M059J (cell line): ENCODE measurements at regions not wholly inside any gene's neighbourhood (a gene's known extent, or its start where the extent isn't known, plus 50 kb on each side); places are given as distances from the start of the nearest gene placed in this dataset.
"Not testable (repeated sequence)": the region's sequence is repeated elsewhere in the genome, so short reads cannot be mapped to it uniquely, and the experiment has no call there.

ENCODE experiments used
- DNase-seq: peaks from one replicate; pipeline ENCODE4 v3.0.0-alpha.2; 2012; ENCODE audit warnings: low read depth

DNA sequence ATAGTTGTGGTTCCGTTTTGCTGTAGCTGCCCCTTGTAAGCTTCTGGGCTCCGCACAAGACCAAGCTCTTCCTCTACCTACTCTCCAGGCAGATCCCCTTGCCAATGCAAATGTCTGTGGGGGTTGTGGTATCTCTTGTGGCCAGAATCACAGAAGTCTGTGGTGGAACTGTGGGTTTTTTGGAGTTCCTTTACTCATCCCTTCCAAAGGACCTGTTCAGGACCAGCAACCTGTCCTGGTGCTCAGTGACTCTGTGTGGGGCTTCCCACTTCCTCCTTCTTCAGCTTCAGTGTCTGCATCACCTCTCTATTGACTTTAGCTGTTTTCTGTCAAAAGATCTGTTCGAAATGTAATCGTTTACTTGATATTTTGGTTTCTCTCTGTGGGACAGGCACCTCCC, 441.3 kb upstream of the ADAMTSL1 start:
- no peak for DNase-seq

DNA sequence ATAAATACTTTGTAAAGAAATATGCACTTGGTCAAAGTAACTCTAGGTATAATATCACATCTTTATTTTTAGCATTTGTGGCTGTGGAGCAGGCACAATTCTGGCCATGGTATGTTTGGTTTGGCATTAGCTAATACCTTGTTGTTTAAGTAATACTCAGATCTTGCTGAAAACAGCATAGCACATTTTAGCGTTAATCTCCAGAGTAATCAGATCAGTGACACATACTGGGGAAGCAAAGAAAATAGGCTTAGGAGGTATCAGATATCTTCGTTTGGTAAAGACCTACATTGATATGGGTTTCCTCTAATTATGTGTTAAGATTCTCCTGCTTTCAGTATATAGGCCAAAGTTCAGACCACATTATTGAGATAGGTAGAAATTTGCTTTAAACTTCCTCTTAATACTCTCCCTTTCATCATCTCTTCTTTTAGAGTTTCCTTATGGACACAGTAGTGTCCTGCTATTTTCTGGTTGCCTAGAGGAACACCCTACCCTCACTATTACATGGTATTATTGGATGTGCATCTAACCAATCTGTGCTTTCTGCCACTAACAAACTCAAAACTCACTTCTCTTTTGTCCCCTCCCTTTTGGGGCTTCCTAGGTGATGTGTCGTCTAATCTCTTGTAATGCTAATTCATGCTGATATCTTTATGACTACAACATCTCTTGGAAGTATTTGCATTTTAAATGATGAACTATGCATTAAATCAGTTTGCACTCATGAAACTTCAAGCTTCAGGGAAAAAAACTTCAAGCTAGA, 437.3 kb upstream of the ADAMTSL1 start:
- DNase-seq: no peak

DNA sequence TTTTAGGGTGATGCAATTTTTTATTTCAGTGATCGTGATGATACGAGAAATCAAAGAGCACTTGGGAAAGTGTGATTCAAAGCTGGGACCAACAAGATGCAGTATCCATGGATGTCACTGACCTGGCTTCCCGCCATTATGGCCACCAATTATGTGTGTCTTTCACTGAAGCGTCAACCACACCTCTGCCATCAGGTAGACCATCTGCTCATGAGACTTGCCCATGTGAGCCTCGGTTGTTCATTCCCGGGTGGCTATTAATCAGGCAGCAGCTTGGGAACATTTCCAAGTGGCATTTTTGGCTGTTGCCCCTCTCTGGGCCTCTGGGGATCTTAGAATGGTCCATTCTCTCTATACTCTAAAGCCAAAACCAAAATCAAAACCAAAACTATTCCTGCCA, 436.0 kb upstream of the ADAMTSL1 start:
- DNase-seq: no peak

DNA sequence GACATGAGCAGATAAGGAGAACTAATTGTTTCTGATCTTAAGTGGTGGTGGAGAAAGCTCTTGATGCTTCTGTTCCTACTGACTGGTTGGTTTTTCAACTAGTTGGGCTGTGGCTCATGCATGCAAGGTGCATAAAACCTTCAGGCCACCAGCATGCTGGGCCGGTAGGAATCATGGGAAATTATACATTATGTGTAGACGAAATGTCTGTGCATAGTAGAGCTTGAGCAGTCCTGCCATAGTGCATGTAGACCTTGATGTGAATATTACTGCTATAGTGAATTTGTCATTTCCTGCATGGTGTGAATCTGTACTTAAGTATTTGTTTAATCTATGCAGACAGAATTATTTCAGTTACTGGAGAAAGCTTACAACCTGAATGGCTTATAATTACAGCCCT, 433.6 kb upstream of the ADAMTSL1 start:
- no peak for DNase-seq

DNA sequence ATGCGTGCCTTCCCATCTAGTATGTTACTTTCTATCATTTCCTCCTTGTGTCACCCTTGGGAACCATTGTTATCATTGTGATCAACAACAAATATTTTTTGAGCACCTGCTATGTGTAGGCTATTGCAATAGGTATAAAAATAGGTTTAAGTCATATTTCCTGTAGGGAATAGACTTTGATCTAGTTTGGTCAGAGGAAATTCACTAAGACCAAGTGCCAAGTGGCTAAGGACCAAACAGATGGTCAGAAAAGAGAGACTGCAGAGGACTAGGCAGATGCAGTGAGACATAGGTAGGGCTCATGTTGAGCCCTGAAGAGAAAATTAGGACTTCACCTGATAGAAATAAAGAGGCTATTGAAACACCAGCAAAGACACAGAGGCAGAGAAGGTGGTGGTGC, 430.0 kb upstream of the ADAMTSL1 start:
- DNase-seq: no peak

DNA sequence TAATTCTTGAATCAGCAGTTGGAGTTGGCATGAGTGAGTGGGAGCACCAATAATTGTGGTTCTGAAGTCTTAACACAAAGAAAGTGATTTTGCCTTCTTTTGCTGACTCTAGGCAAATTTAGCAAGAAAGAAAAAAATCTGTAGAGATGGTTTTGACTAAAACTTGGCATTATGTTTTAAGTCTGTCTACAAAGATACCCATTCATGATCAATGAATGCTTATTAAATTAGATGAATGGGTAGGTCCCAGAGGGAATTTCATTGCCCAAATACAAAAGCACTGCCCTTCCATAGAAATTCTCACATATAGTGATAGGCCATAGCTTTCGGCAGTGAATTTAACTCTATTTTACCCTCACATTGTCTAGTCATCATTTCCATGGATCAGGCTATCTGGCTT, 428.6 kb upstream of the ADAMTSL1 start:
- DNase-seq: no peak

DNA sequence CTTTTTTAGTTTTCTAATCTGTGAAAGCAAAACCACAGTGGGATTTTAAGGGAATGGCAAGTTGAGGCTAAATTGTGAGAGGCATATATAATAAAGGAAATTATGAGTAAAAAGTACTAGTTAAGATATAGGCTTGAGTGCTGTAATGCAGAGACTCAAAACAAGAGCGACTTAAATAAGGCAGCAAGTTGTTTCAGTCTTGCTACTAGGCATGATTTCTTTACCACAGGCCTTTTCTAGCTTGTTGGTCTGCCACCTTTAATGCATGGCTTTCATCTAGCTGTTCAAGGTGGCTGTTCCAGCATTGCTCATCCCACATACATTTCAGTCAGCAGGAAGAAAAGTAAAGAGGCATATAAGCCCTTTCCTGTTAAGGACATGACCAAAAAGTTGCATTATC, 427.9 kb upstream of the ADAMTSL1 start:
- DNase-seq: no peak

DNA sequence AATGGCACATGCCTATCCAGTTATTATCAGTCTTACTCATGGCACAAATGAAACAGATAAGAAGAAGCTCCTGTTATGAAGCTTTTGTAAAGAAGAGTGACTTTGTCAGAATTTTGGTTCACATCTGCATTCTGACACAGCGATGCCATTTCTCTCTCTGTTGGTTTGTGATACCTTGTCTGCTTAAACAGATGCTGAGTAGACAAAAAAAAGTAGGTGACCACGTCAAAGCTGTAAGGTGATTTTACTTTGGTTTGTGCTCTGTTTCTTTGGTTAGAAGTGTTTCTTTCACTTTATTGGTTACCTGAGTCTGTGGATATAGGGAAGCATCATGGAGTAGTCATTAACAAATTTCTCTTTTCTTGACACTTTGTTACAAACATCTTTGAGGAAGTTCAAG, 422.3 kb upstream of the ADAMTSL1 start:
- no peak for DNase-seq

DNA sequence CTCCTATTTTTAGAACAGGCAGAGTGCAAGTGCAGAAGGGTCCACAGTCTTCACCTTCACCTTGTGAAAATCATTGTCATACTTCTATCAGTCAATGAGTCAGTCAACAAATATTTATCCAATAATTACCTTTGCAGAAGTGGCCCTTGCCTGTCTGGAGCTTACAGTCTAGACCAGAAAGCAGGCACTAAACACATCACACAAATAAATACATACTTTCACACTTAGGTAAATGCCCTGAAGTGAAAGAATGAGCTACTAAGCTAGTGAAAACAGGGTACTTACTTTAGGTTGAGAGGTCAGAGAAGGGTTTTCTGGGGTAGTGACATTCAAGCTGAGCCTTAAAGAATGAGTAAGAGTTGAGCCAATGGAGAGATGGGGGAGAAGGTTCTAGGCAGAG, 421.9 kb upstream of the ADAMTSL1 start:
- DNase-seq: no peak

DNA sequence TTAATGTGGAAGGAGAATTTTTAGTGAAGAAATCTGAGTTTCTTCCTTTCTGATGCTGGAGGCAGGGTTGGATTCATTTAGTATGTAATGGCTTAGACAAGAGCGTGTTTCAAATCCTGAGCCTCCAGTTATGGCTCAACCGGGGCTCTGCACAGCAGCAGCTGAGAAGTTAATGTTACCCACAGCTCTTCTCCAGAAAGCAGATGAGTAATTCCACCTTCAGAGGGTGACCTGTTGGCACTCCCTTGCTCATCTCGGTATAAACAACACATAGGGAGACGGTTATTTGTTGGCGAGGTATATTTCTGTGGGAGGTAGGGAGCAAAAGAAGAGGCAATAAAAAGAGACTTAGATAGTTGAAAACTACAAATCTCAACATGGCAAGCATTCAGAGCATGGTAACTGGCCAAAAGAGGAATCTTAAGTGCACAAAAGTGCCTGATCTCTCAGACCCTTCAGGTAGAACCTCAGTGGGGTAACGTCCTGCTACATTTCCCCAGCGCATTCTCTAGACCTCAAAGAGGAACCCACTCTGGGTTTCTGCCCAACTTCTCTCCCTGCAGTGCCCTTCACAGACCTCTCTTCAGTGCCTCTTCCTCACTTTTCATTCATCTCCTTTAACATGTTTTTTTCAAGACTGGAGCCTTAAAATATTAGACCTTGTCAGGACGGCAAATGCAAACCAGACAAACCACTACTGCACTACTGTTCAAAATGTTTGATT, 417.5 kb upstream of the ADAMTSL1 start:
- DNase-seq: peak; percentile 8

DNA sequence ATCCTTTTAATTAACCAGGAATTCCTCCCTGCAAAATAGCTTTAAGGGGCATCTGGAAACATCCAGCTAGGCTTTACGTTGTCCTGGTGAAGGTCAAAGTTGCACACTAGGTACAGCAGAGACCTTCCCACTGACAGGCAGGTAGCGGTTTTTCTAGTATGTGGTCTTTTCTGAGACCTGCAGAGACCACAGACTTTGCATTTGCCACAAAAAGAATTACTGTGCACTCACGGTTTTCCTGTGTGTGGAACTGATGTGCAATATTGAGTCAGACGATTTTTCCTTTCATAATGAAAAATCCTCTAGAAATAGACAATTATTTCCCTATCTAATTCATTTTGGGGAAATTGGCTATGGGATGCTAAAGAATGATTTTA, 417.0 kb upstream of the ADAMTSL1 start:
- no peak for DNase-seq

DNA sequence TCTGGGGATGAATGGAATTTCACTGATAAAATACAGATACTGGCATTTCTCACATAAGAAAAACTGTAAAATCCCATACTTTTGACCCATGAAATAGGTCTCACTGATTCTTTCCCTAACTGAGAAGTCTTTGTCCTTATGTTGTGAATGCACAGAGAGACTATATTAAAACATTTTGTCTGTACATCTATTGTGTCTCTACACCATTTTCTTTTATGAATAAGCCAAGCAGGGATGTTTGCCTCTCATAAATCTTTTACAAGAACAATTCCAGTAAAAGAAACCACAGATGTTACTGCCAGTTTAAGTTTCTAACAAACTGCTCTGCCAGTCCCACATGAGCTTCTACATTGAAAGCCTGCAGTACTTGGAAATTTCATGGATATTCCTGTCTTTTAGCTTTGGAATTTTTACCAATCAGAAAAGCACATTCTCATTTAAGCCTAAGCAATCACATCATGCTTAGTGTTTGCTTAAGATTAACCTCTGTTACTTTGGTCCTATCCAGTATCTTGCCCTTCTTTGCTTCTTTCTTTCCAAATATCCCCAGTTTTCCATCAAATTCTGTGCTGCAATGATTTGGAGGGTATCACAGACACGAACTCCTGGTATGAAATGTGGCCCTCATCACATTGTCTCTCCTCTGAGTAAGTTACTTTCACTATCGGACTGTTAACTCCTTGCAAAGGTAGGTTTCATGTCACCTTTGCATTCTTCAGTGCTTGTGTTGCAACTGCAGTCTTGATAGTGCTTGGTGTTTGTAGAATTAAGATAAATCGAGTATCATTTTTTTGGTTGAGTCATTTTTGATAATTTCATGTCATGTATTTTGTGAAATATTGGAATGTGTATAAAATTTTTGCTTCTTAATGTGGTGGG, 415.1 kb upstream of the ADAMTSL1 start:
- DNase-seq: no peak

DNA sequence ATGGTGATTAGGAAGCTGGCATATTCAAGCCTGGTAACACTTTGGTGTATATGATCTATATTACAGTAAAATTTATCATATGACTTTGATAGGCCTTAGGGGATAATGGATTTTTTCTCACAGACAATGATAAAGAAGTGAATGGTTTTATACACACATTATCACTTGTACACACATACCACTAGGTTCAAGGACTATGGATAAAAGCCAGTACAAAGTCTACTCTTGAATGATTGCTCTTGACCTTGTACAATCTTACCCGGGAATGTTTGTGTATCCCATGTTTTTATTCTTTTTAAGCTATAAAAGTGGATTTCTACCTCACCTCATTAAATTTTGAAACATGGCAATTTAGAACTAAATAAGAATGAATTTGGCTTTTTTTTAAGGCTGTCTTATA, 414.5 kb upstream of the ADAMTSL1 start:
- no peak for DNase-seq

DNA sequence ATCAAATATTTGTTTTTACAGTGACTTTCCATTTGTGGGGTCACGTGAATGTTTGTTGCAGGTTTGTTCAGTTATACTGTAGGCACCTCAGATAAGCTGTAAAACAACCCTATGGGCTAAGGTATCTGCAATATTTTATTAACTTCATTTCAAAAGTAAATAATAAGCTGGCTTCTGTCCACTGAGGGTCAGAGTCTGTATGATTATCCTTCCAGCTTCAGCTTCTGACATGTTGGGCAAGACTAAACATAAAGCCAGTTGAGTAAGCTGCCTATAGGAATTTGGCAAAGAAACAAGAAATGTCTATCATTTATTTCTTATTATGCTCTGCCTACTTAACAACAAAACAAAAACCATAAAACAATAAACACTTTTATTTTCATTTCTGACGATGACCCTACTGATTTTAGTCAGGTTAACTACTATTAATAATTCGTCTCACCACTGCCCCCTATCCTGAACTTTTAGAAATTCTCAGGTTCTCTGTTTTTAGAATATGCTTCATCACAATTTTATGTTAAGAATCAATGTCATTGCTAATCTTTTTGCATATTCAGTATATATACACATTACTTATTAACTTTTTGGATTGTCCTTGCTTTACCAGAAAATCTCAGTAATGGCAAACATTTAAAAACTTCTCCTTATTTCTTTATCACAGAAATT, 413.6 kb upstream of the ADAMTSL1 start:
- DNase-seq: no peak

DNA sequence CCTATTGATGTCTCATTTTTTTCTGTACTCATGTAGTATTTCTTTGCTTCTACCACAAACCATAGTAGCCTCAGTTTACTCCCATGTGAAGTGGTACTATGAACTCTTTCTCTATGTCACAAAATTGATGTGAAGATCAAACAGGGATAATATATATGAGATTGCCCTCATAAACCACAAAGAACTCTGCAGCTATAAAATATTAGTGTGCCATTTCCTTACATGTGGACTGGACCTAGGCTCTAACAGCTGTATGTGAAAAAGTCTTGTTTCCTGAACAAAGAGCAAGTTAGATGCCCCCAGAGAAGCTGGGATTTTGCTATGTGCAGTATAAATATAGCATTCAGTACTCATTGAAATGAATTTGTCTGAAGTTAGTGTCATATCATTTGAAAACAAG, 412.6 kb upstream of the ADAMTSL1 start:
- DNase-seq: no peak

DNA sequence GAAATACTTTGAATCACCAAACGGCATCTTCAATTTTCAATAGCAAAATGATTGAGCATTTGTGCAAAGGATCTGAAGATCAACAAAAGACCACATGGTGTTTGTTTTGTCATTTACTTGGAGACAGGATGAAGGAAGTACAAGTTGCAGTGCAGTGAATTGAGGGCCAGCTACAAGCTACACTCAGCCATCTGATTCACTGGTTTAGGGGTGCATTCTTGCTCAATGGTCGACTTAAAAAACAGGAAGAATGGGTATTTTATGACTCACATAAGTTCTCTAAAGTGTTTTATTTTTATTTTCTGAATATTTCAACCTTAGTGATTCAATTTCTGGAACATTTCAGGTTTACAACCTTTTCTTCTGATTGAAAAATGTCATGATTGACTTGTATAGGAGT, 412.1 kb upstream of the ADAMTSL1 start:
- no peak for DNase-seq

DNA sequence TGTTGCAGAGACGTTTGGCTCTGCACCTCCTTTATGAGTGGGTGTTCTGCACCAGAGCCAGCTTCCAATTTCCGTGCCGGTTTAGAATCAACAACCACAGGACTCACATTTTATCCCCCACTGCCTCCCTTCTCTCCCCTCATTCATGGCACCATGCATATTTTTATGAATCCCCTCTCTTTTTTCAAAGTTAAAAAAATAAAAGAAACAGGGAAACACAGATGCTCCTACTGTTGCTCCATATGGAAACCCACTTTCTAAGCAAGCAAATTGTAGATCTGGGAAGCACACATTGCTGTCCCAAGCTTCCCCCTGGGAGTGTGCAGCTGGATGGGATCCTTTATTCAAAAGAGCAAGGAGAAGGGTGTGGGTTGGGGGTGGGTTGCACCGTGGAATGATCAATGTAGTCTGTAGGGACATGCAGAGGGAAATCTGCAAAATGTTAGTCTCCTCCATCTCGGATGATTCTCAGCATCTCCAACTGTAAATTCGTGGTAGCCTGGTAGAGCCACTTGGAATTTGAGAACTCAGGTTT, 410.0 kb upstream of the ADAMTSL1 start:
- no peak for DNase-seq

DNA sequence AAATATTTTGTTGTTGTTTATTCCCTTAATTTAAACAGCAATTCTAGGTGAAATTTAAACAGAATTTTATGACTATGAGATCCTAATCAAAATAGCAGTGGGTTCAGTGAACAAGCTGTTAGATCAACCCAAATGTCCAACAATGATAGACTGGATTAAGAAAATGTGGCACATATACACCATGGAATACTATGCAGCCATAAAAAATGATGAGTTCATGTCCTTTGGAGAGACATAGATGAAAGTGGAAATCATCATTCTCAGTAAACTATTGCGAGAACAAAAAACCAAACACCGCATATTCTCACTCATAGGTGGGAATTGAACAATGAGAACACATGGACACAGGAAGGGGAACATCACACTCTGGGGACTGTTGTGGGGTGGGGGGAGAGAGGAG, 407.3 kb upstream of the ADAMTSL1 start:
- not testable (repeated sequence) for DNase-seq

DNA sequence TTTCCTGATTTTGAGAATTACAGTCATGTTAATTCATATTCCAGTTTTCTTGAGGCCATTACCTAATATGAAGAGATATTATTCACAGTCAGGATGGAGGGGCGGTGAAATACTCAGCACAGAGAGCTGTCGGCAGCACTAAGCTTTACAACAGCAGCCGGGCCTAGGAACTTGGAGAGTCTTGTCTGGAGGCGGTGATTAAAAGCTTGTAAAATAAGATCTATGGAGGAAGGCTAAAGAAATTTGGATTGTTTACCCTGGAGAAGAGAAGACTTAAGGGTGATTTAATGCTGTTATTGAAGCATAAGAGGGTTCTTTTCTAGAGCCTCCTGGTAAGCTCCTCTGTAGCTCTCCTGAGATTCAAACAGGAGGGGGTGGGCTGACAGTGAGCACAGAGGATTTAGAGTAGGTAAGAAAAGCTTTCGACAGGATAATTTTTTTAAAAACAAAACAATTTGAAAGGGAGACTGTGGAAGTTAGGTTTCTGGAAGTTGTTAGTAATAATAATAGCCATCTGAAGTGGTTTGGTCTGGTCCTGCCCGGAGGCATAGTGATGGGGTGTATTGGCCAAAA, 406.3 kb upstream of the ADAMTSL1 start:
- no peak for DNase-seq

DNA sequence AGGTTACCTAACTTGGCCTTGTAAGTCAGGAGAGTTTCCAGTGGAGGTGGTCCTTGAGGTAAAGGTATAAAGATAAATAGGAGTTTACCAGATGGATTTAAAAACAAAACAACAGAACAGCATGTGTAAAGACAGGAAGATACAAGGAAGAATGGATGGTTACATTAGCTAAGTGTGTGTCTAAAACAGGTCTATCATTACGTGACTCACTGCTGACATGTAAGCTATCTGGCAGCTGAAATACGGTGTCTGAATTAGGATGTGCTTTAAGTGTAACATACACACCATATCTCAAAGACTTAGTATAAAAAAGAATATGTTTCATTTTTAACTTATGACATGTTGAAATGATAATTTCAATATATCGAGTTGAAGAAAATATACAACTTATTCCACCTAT, 405.1 kb upstream of the ADAMTSL1 start:
- no peak for DNase-seq

DNA sequence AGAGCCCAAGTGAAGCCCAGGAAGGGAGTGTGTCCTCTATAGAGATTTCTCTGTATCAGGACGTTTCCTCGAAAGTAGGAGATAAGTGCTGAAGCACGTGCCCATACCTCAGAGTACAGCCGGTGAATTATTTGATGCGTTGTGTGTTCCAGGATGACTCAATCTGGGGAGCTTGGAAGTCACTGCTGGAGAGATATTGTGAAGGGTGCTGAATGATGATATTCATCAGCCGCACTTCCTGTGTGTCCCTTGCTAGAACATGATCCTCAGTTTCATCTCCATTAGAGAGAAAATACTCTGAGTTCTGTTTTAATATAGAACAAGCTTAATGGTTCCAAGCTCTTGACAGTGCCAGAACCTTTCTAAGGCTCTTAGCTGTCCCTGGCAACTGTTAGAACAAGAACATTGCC, 402.3 kb upstream of the ADAMTSL1 start:
- DNase-seq: peak; percentile 66
